ENCODE measurements at regions not wholly inside any gene's neighbourhood (a gene's known extent, or its start where the extent isn't known, plus 50 kb on each side); places are given as distances from the start of the nearest gene placed in this dataset.
"Not testable (repeated sequence)": the region's sequence is repeated elsewhere in the genome, so short reads cannot be mapped to it uniquely, and the experiment has no call there.

DNA sequence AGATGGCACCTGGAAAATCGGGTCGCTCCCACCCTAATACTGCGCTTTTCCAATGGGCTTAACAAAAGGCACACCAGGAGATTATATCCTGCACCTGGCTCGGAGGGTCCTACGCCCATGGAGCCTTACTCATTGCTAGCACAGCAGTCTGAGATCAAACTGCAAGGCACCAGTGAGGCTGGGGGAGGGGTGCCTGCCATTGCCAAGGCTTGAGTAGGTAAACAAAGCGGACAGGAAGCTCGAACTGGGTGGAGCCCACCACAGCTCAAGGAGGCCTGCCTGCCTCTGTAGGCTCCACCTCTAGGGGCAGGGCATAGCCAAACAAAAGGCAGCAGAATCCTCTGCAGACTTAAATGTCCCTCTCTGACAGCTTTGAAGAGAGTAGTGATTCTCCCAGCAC lies 814.8 kb downstream of the SEMA5A start:
- DNase-seq, result not testable (repeated sequence)

GRCh38 chr5:8740595-8740994 lies 805.3 kb downstream of the SEMA5A start:
- DNase-seq, result no peak

DNA sequence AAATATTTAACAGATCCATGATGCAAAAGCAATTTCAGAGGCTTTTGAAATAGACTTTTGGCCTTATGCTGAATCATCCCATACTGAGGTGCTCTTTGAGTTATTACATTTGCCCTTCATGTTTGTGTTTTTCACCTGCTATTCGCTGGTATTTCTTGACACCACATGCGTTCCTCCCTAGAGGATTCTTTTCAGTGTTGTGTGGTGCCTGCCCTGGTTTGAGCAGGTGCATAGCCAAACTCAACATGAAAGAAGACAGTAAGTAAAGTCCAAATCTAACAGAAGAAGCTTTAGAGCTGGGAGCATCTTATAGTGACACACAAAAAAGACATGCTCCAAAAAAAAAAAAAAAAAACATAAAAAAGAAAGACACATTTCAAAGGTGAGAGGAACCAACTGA lies 796.3 kb downstream of the SEMA5A start:
- DNase-seq, result no peak

DNA sequence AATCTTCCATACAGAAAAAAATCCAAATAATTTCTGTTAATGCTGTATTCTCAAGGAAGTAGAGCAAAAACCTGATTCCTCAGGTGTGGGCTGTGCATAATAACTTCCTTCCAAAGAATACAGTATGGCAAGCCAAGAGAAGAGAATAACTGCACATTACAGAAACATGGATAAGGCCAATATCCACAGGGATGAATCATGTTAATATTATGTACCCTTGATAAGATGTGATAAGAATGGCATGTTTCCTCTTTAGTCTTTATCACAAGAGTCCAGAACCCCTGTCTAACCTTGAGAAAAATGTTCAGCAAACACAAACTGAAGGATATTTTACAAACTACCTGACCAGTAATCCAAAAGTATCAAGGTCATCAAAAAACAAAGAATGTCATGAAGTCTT lies 795.8 kb downstream of the SEMA5A start:
- DNase-seq, result no peak

- DNase-seq, result no peak
Observed at GRCh38 chr5:8751971-8752370, 793.9 kb downstream of the SEMA5A start.

- no peak for DNase-seq
Observed at GRCh38 chr5:8752595-8752994, 793.3 kb downstream of the SEMA5A start.

DNA sequence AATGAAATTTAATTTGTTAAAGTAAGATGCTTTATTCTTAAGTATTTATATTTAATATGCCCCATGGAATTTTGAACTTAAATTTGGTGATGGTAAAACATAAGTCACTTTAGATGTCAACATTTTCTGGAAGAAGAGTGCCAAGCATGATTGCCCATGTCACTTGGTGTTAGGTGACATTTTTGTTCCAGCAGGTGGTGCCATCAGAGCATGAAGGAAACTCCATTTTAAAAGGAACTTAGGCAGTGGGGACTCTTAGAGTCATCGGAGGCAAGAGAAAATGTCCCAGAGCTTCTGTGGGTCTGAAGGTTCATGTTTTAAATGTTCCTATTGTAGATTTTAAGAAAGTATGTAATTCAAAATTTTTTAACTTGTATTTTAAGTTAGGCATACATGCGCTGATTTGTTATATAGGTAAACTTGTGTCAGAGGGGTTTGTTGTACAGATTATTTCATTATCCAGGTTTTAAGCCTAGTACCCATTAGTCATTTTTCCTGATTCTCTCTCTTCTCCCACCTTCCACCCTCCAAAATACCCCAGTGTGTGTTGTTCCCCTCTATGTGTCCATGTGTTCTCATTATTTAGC lies 789.3 kb downstream of the SEMA5A start:
- no peak for DNase-seq

DNA sequence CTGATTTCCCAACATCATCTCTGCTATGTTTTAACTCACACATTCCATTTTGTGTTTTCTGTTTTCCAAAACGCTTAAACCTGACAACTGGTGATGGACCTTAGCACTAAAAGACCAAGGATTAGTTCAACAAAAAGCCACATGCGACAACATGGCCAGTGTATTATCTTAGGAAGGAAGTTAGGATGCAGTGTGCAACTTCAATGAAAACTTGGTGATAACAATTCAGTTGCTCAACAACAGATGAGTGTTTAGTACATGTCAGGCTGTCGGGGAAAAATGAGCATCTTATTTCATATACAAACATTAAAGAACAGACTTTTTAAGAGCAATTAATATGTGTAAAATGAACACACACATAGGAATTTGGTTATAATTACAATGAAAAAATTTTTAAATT lies 780.0 kb downstream of the SEMA5A start:
- no peak for DNase-seq

GRCh38 chr5:8766448-8766847 lies 779.4 kb downstream of the SEMA5A start:
- DNase-seq, result no peak

DNA sequence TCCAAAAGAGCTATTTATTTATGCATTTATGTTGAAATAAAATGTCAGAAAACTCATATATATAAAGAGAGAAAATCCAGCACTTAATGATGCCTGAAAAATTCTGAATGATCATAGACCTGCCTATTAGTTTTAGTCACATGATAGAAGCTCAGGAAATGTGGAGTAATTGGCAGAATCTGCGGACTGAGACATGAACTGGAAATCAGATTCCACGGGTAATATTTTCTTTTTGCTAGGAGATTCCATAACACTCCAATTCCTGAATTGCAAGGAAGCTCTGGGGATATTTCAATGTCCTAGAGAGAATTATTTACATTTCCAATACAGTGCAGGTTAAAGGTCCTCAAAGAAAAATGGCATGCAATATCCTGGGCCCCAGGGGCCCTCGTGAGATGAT lies 778.8 kb downstream of the SEMA5A start:
- DNase-seq, result no peak

- DNase-seq, result no peak
Observed at GRCh38 chr5:8767746-8768145, 778.1 kb downstream of the SEMA5A start.

DNA sequence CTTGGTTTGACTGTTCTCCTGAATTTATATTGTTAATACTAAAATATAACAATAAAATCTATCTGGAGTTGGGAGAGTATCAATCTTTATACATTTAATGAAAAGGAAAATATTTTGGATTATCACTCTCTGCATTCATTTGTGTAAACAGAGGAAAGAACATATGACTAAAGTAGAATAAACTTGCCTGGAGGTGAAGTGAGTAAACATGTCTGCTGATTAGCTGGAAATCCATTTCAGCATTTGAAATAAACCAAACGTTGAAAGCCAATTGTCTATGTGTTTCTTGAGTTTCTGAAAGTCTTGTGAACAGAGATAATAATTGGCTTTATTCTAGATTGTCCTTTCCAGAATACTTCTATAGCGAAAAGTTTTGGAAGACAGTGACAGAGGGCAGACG lies 776.2 kb downstream of the SEMA5A start:
- DNase-seq, result no peak

DNA sequence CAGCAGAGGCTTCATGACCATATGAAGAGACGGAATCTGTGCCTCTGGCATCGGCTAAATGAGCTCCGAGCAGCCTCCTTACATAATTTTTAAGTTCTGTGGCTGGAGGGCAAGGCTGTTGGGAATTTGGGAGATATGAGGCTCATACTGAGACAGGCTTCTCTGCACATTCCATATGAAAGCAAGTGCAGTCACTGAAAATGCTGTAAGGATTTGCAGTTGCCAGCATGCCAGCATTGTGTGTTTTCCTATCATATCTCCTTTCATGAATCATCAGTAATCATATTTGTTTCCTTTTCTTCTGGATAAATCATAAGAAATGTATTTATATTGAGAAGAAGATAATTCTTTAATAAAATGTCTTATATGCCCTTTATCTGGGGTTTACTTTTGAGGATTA lies 775.4 kb downstream of the SEMA5A start:
- DNase-seq, result no peak

- no peak for DNase-seq
Observed at GRCh38 chr5:8773046-8773615, 772.7 kb downstream of the SEMA5A start.

DNA sequence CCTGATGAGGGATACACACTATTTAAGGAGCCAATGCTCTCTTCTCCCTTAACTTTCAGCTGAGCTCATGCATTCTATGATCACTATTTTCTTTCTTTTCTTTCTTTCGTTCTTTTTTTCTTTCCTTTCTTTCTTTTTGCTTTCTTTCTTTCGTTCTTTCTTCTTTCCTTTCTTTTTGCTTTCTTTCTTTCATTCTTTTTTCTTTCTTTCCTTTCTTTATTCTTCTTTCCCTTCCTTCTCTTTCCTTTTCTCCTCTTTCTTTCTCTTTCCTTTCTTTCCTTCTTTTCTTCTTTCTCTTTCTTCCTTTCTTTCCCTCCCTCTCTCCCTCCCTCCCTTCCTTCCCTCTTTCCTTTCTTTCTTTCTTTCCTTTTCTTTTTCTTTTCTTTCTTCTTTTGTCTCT lies 761.2 kb downstream of the SEMA5A start:
- DNase-seq, result no peak

DNA sequence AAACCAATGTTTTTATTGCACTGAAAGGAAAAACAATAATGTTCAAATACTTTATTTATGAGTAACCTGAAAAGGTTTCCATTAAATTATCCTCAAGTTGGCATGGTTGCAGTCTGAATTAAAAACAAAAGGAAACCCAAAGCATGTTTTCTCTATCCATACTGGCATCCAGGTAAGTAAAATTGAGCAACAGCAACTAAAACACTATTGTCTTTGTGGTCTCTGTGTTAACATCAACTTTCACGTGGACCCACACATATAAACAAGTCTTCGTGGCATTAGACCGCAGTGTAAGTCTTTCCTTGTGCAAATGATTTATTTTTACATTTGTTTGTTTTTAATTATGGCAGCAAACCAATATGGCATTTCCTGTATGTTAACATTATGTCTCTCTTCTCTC lies 757.6 kb downstream of the SEMA5A start:
- DNase-seq, result no peak

DNA sequence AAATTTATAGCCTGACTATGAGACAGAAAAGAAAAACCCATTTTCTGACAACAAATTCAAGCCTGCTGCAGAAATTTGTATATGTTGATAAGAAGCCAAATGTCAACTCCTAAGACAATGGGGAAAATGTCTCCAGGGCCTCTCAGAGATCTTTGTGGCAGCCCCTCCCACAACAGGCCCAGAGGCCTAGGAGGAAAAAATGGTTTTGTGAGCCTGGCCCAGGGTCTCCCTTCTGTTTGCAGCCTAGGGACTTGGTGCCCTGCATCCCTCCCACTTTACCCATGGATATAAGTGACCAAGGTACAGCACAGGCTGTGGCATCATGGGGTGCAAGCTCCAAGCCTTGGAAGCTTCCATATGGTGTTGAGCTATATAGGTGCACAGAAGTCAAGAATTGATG lies 740.2 kb downstream of the SEMA5A start:
- DNase-seq, result no peak

DNA sequence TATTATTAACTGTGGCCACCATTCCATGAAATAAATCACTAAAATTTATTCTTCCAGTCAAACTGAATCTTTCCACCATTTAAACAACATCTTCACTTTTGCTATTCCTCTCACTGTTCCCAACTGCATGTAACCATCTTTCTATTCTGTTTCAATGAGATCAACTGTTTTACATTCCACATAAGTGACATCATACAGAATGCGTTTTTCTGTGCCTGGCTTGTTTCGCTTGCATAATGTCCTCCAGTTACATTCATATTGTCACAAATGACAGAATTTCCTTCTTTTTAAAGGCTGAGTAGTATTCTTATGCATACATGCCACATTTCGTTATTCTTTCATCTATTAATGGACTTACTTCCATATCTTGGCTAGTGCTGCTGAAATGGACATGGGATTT lies 738.2 kb downstream of the SEMA5A start:
- DNase-seq, result no peak

GRCh38 chr5:8811581-8811980 lies 734.3 kb downstream of the SEMA5A start:
- DNase-seq, result no peak

DNA sequence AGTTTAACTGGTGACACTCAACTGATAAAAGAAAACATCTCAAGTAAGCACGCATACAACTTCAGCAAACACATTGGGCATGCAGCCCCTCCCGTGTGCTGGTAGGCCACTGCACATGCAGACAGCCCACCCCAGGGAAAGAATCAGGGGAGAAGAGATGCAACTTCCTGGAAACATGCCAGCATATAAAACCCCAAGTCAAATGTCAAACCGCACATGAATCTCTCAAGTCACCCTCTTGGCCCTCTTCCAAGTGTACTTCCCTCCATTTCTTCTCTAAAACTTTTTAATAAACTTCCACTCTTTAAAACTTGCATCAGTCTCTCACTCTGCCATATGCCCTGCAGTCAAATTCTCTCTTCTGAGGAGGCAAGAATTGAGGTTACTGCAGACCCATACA lies 732.7 kb downstream of the SEMA5A start:
- no peak for DNase-seq

GRCh38 chr5:8814105-8814504 lies 731.8 kb downstream of the SEMA5A start:
- DNase-seq, result no peak

GRCh38 chr5:8824371-8824770 lies 721.5 kb downstream of the SEMA5A start:
- DNase-seq, result no peak

DNA sequence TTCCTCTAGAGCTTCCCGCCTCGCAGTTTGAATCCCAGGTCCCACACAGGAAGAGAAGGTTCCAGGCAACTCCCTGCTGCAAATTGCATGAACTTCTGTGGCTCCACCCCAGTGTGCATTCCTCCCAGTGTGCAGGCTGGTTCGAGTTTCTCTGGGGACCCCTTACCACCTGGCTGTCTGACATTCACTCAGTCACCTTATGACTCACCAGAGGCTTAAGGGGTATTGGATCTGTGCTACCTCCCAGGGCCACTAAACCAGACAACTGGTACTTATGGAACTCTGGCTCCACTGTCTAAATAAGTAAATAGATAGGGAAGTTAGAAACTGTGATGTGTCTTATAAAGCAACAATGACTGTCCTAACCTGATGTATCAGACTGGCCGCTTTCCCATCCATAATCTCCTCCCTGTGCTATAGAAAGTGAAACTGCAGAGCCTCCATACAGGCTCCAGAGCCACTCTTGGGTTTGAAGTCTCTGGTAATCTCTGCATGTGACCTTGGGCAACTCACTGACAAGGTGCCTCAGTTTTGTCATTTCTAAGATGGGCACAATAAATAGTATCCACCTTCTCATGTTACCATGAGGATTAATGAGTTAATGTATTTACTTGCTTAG lies 720.6 kb downstream of the SEMA5A start:
- DNase-seq, result no peak

DNA sequence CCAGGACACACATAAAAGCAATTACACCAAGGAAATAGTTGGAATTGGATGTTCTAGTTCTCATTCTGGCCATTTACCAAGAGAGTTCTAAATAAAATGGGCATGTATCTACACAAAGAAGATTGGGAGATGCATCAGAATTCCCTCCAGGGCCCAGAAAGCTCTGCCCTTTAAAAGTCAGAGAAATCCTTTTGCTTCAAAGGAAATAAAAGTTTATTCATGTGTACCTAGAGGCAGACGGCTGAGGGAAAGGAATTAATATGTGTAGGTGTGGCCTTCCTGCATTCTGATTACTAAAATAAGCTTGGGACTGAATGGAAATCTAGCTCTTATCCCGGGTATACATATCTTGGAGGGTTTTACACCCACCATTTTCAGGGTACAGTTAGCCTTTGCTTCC lies 719.4 kb downstream of the SEMA5A start:
- DNase-seq, result no peak

- DNase-seq, result no peak
Observed at GRCh38 chr5:8827696-8828095, 718.2 kb downstream of the SEMA5A start.

Data from CD4-positive, alpha-beta T cell treated with Interleukin-15 for 1 hour (primary cell).